B cell (primary cell): ENCODE measurements at regions not wholly inside any gene's neighbourhood (a gene's known extent, or its start where the extent isn't known, plus 50 kb on each side); places are given as distances from the start of the nearest gene placed in this dataset.

ENCODE experiments used
- EZH2 ChIP-seq: IDR thresholded peaks from 2 replicates; pipeline ENCODE4 v1.6.1; 2012; ENCODE audit warnings: borderline replicate concordance, low read depth, mild to moderate bottlenecking, moderate library complexity, low read length; ENCODE audit not compliant: insufficient read depth, poor library complexity, severe bottlenecking
- TF ChIP-seq, protein P1 (sequence below): fragments of 200-600 bp; IDR thresholded peaks from one replicate; pipeline ENCODE4 v1.8.0; 2022; ENCODE audit warnings: antibody characterized with exemption, mild to moderate bottlenecking

DNA sequence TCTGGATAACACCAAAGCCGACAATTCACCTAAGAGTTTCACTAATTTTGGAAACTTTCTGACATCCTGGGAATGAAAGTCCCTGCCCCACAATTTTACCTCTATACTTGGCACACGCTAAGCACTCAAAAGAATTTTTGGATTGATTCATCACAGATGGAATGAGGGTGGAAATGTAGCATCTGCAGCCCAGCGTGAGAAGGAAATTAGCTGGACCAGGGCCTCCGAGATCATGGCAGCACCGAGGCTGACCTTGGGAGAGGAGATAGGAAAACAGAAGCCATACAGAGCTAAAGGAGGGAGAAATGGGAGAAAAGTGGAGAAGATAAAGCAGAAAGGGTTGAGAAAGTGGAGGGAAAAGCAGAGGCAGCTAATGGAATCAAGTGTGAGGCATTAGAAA is 606.6 kb upstream of the DPP6 start:
- TF ChIP-seq, protein P1, sequence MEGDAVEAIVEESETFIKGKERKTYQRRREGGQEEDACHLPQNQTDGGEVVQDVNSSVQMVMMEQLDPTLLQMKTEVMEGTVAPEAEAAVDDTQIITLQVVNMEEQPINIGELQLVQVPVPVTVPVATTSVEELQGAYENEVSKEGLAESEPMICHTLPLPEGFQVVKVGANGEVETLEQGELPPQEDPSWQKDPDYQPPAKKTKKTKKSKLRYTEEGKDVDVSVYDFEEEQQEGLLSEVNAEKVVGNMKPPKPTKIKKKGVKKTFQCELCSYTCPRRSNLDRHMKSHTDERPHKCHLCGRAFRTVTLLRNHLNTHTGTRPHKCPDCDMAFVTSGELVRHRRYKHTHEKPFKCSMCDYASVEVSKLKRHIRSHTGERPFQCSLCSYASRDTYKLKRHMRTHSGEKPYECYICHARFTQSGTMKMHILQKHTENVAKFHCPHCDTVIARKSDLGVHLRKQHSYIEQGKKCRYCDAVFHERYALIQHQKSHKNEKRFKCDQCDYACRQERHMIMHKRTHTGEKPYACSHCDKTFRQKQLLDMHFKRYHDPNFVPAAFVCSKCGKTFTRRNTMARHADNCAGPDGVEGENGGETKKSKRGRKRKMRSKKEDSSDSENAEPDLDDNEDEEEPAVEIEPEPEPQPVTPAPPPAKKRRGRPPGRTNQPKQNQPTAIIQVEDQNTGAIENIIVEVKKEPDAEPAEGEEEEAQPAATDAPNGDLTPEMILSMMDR: no peak
- TF ChIP-seq EZH2: no peak
